Epidermal melanocyte (primary cell): ENCODE measurements at regions not wholly inside any gene's neighbourhood (a gene's known extent, or its start where the extent isn't known, plus 50 kb on each side); places are given as distances from the start of the nearest gene placed in this dataset.

Experiments used
- DNase-seq: peaks from one replicate; pipeline ENCODE4 v3.0.0; 2011; ENCODE audit warnings: low spot score; ENCODE audit not compliant: insufficient read length

- no peak for DNase-seq
These were observed 239.7 kb upstream of the TNP1 start for GRCh38 chr2:217099561-217099960.

DNA sequence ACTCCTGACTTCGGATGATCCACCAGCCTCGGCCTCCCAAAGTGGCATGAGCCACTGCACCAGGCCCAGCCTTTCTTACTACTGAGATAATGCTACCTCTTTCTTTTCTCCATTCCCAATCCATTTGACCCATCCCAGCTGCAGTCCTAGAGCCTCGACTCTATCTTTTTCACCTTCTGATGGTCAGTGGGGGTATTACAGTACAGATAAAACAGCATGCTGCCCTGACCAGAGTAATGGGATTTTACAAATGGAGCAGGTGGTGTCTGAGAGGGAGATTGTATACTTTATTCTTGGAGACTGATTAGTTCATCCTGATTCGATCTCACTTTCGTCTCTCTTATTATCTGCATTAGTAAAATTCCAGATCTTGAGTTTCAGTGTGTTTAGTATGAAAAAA is 238.6 kb upstream of the TNP1 start:
- no peak for DNase-seq

- no peak for DNase-seq
These were observed 237.5 kb upstream of the TNP1 start for GRCh38 chr2:217097346-217097745.

GRCh38 chr2:217096474-217097225 is 236.8 kb upstream of the TNP1 start:
- no peak for DNase-seq

GRCh38 chr2:217095511-217096205 is 235.8 kb upstream of the TNP1 start:
- no peak for DNase-seq

DNA sequence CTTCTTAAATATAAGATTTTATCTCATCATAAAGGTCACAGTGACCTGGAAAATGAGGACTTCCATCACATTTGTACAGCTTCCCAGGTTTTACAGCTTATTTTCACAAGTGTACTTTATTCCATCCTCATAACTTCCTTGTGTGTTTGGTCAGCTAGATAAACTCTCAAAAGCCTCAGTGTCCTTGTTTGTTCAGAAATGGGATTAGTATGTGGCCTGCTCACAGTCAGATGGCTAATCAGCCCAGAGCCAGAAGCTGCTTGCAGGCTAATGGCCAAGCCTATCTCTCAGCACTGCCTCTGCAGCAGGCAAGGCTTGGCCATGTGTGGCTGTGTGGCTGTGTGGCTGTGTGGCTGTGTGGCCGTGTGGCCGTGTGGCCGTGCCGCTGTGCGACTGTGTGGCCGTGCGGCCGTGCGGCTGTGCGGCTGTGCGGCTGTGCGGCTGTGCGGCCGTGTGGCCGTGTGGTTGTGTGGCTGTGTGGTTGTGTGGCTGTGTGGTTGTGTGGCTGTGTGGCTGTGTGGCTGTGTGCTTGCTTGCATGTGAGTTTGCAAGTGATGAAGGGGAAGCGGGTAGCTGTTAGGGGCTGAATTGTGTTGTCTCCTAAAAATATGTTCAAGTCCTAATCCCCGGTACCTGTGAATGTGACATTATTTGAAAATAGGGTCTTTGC is 233.0 kb upstream of the TNP1 start:
- DNase-seq = no peak

DNA sequence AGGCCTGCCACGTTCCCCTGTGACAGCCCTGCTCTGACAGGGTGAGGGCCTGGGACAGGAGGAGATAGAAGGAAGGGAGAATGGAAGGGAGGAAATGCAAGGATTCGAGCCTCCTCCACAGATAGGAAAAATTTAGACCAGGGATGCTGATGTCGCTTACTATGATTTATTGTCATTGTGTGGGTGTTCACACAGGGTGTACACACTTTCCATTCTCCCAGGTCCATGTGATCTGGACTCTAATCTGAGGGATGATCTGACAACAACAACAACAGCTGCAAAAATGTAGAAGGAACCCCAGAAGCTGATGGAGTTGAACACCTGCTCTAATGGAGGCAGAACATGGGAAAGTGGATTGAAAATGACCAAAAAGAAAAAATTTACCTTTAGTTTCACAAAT is 231.7 kb upstream of the TNP1 start:
- DNase-seq = no peak

GRCh38 chr2:217090884-217091283 is 231.0 kb upstream of the TNP1 start:
- no peak for DNase-seq

- no peak for DNase-seq
These were observed 230.2 kb upstream of the TNP1 start for GRCh38 chr2:217090024-217090473.

DNA sequence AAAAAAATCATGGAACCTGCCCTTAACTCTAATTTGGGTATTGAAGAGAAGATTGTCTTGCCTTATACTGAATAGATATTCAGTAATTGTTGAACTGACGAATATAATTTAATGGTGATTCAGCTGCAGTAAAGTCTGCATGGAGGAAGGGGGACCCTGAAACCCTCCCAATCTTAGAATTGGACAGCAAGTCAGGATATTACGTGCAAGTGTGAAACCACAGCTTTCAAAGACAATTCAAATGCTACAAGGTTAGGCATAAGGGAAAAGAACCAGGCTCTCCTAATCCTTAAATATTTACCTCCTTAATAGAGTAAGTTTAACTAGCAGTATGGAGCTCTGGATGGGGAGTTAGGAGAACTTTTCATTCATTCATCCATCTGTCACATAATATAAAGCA is 226.9 kb upstream of the TNP1 start:
- DNase-seq = no peak

GRCh38 chr2:217086038-217086522 is 226.2 kb upstream of the TNP1 start:
- no peak for DNase-seq

GRCh38 chr2:217085543-217085942 is 225.7 kb upstream of the TNP1 start:
- no peak for DNase-seq

GRCh38 chr2:217081799-217082198 is 221.9 kb upstream of the TNP1 start:
- DNase-seq = no peak

- DNase-seq = no peak
These were observed 219.3 kb upstream of the TNP1 start for GRCh38 chr2:217079165-217079564.

GRCh38 chr2:217077831-217078407 is 218.1 kb upstream of the TNP1 start:
- DNase-seq = no peak

DNA sequence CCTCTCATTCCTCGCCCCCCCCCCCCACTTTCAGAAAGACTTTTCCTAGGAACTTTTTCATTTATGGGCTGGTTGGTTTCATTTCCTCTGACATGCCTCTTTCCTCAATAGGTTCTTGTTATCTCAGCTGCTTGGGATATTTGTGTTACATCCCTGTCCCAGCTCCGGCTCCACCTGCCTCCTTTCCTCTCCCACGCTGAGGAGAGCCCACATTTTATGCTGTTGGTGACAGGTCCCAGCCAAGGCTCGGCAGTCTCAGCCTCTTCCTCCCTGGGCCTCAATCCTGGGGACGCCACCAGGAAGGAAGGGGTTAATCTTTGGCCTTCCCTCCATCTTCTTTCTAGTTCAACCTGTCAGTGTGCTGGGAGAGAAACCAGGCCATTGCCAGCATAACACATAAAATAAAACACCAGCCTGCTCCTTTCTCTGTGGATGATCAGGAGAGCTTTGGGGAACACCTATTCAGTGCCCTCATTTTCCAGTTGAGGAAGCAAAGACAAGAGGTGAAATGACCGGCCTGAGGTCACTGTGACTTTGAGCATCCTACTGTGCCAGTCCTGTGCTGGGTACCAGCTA is 216.9 kb upstream of the TNP1 start:
- DNase-seq = no peak

DNA sequence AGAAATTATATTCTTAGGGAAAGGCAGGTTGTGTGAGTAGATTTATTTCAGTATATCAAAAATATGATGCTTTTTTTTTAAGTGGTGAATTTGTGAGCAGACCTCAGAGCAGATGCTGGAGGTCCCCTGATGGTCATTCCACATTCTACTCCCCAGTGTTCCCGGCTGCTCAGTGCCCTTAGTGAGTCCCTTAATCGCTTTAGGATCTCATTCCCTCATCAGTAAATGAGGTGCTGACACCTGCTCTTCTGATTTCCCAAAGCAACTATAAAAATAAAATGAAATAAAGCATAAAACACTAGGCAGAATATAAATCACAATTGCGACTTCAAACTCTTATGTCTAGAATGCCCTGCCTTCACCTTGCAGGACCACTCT is 216.2 kb upstream of the TNP1 start:
- DNase-seq = no peak

- DNase-seq = no peak
These were observed 215.6 kb upstream of the TNP1 start for GRCh38 chr2:217075268-217076057.

DNA sequence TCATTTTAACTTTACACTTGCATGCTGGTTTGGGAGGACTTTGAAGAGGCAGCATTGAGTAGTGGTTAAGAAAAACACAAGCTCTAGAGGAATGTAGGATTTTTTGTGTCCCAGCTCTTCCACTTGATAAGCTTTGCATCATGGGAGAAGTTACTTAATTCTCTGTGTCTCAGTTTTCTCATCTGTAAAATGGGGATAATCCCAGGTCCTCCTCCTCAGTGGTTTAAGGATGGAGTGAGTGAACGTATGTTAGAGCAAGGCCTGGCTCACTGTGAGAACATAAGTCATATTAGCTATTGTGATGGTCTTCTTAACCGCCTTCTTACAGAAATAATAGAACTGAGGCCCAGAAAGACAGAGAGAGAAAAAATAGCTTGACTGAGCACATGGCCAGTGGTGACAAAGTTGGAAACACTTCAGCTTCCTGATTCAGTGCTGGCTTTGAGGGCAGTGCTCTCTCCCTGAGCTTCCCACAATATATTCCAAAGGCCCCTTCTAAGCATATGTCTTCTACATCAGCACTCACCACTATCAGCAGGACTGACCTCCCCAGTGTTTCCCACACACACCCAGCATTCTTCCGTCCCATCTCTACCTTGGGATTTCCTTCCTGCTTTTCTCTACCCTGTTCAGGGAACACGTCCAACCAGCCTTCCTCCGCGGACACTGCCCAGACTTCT is 214.9 kb upstream of the TNP1 start:
- no peak for DNase-seq

GRCh38 chr2:217071416-217071815 is 211.6 kb upstream of the TNP1 start:
- DNase-seq = no peak
